Caco-2 (cell line): ENCODE measurements at regions not wholly inside any gene's neighbourhood (a gene's known extent, or its start where the extent isn't known, plus 50 kb on each side); places are given as distances from the start of the nearest gene placed in this dataset.

Experiments used
- BruUV-seq: library from RNA; stranded (reverse); fragments of 400-500 nt; replicated peaks from 2 replicates; lab custom pipeline; 2021; lab: Mats Ljungman, UMichigan
- CTCF ChIA-PET: fragments of 300-600 bp; sonication (Branson Sonifier 250); formaldehyde crosslinking; loops from one replicate; lab custom pipeline; 2022; ENCODE audit warnings: antibody characterized with exemption; lab: Charles Lee
- POLR2A ChIA-PET: fragments of 300-600 bp; sonication (Branson Sonifier 250); formaldehyde crosslinking; loops from one replicate; lab custom pipeline; 2022; ENCODE audit warnings: antibody characterized with exemption; lab: Charles Lee
- DNase-seq, 2 experiments: peaks; one replicate each; pipeline versions ENCODE4 v3.0.0 to v3.0.0-alpha.2; 2020 to 2022
- H3K27me3 ChIP-seq: replicated peaks from 2 replicates; pipeline ENCODE4 v1.6.0; 2011; ENCODE audit warnings: low read length; ENCODE audit not compliant: control insufficient read depth, insufficient read depth
- H3K36me3 ChIP-seq: 2 replicates; pipeline ENCODE4 v1.5.1; 2011; ENCODE audit warnings: low read length; ENCODE audit not compliant: control insufficient read depth, insufficient read depth
- H3K4me1 ChIP-seq: fragments of 250-450 bp; sonication (Bioruptor Pico); 2 replicates; pipeline ENCODE4 v1.5.1; 2020; ENCODE audit warnings: mild to moderate bottlenecking
- H3K4me3 ChIP-seq: 2 replicates; pipeline ENCODE4 v1.5.1; 2011; ENCODE audit warnings: low read depth, mild to moderate bottlenecking, control low read depth, low read length
- H3K9me3 ChIP-seq: fragments of 250-450 bp; sonication (Bioruptor Pico); 2 replicates; pipeline ENCODE4 v1.5.1; 2020; ENCODE audit warnings: mild to moderate bottlenecking, moderate library complexity
- H3K27ac Mint-ChIP-seq: one replicate; pipeline ENCODE4 v1.8.0; 2022; ENCODE audit warnings: mixed read lengths; ENCODE audit not compliant: unreplicated experiment
- H3K27me3 Mint-ChIP-seq: one replicate; pipeline ENCODE4 v1.8.0; 2022; ENCODE audit warnings: mixed read lengths; ENCODE audit not compliant: insufficient read depth, unreplicated experiment
- H3K36me3 Mint-ChIP-seq: one replicate; pipeline ENCODE4 v1.8.0; 2022; ENCODE audit warnings: mild to moderate bottlenecking, mixed read lengths; ENCODE audit not compliant: insufficient read depth, unreplicated experiment
- H3K4me1 Mint-ChIP-seq: one replicate; pipeline ENCODE4 v1.8.0; 2022; ENCODE audit warnings: low read depth, mixed read lengths; ENCODE audit not compliant: unreplicated experiment
- H3K4me3 Mint-ChIP-seq: one replicate; pipeline ENCODE4 v1.8.0; 2022; ENCODE audit warnings: mild to moderate bottlenecking, moderate library complexity, mixed read lengths; ENCODE audit not compliant: unreplicated experiment
- H3K9me3 Mint-ChIP-seq: one replicate; pipeline ENCODE4 v1.8.0; 2022; ENCODE audit warnings: mixed read lengths; ENCODE audit not compliant: unreplicated experiment
- intact Hi-C: fragments of 100-400 bp; cut with micrococcal nuclease; formaldehyde crosslinking; loops from one replicate; pipeline ENCODE4 v1.10.0; 2022; ENCODE audit not compliant: unreplicated experiment
- TF ChIP-seq, protein P1 (sequence below), 2 experiments: fragments of 200-600 bp in 1 of 2; IDR thresholded peaks; 1 replicate in 1 of 2; 2 replicates in 1 of 2; pipeline versions ENCODE4 v1.5.1 to v1.8.0; 2011 to 2022; ENCODE audit warnings: antibody characterized with exemption in 1 of 2, control low read depth in 1 of 2, inconsistent platforms in 1 of 2, low read depth in 1 of 2, low read length in 1 of 2, mild to moderate bottlenecking in 1 of 2, moderate library complexity in 1 of 2; ENCODE audit not compliant: insufficient read depth in 1 of 2, severe bottlenecking in 1 of 2, unreplicated experiment in 1 of 2

GRCh38 chr5:124036786-124037185, 524.8 kb downstream of the CSNK1G3 start:
- ChIA-PET POLR2A (no interaction called here), CTCF (no interaction called here)
- Mint-ChIP-seq H3K27me3 (no peaks in the 10 kb centered on the region), H3K4me1 (no peaks in the 10 kb centered on the region), H3K4me3 (no peak overlapping the region), H3K9me3 (no peaks in the 10 kb centered on the region), H3K27ac (no peak overlapping the region), H3K36me3 (no peaks in the 10 kb centered on the region)
- no peaks in the 10 kb centered on the region for H3K27me3 ChIP-seq
- H3K4me1 ChIP-seq = no peaks in the 10 kb centered on the region
- H3K36me3 ChIP-seq = no peaks in the 10 kb centered on the region
- no peaks in the 10 kb centered on the region for H3K9me3 ChIP-seq
- TF ChIP-seq, protein P1, sequence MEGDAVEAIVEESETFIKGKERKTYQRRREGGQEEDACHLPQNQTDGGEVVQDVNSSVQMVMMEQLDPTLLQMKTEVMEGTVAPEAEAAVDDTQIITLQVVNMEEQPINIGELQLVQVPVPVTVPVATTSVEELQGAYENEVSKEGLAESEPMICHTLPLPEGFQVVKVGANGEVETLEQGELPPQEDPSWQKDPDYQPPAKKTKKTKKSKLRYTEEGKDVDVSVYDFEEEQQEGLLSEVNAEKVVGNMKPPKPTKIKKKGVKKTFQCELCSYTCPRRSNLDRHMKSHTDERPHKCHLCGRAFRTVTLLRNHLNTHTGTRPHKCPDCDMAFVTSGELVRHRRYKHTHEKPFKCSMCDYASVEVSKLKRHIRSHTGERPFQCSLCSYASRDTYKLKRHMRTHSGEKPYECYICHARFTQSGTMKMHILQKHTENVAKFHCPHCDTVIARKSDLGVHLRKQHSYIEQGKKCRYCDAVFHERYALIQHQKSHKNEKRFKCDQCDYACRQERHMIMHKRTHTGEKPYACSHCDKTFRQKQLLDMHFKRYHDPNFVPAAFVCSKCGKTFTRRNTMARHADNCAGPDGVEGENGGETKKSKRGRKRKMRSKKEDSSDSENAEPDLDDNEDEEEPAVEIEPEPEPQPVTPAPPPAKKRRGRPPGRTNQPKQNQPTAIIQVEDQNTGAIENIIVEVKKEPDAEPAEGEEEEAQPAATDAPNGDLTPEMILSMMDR (IDR thresholded peaks at IDR 0.05; ENCODE audit: insufficient read depth in 1 of 2, low read depth in 1 of 2, low read length in 1 of 2, severe bottlenecking in 1 of 2, unreplicated experiment in 1 of 2) = no peak
- no peak overlapping the region for H3K4me3 ChIP-seq
- BruUV-seq = no TSS peak
- intact Hi-C loops = no loop called here
- DNase-seq = no peak

DNA sequence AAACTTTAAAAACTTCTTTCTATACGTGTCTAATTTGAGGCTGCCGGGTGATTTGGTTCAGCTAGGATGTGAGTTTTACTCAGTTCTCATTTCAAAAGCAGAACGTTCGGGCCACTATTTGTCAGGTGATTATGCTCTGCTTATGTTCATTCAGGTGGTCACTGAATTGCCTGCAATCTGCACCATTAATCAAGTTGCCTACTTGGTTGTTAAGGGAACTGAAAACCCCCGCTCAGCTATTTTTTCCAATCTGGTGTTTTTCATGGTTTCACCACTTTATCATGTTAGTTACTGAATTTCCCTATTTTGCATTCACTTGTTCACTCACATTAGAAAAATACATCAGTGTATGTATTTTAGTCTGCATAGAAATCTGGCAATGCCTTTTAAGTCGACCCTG, 523.0 kb downstream of the CSNK1G3 start:
- H3K27ac Mint-ChIP-seq = no peak overlapping the region
- H3K9me3 Mint-ChIP-seq = no peaks in the 10 kb centered on the region
- DNase-seq = no peak
- TF ChIP-seq, protein P1 (IDR thresholded peaks at IDR 0.05; ENCODE audit: insufficient read depth in 1 of 2, low read depth in 1 of 2, low read length in 1 of 2, severe bottlenecking in 1 of 2, unreplicated experiment in 1 of 2) = no peak
- Histone ChIP-seq H3K27me3 (no peaks in the 10 kb centered on the region), H3K4me1 (no peaks in the 10 kb centered on the region), H3K9me3 (no peaks in the 10 kb centered on the region), H3K36me3 (no peaks in the 10 kb centered on the region), H3K4me3 (no peak overlapping the region)
- CTCF ChIA-PET = no interaction called here
- BruUV-seq = no TSS peak
- no peak overlapping the region for H3K4me3 Mint-ChIP-seq
- no peaks in the 10 kb centered on the region for H3K36me3 Mint-ChIP-seq
- POLR2A ChIA-PET = no interaction called here
- H3K27me3 Mint-ChIP-seq = no peaks in the 10 kb centered on the region
- intact Hi-C loops = no loop called here
- H3K4me1 Mint-ChIP-seq = no peaks in the 10 kb centered on the region

DNA sequence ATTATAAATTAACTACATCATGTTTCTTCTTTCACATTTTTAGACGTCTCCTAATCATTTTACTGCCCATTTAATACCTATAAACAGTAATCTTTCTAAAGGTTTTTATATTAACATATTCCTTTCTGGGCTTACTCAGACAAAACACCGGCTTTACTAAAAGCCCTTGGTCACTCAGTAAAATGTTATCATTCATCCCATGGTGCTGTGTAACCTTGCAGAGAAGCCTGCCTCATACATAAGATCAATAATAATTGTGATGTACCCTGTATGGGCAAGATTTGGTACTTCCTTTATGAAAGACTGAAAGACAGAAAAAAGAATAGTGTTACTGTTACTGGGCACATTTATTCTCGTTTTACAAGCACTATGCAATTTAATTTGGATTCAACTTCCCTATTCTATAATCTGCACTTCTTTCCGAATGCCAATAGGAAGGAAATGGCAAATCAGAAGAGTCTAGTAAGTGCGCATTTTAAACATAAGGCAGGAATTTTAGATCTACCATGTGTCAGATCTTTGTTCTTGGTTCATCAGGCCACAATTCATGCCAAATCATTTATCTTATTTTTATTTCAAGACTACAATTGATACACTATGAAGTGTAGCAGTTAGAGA, 522.2 kb downstream of the CSNK1G3 start:
- ChIA-PET POLR2A (no interaction called here), CTCF (no interaction called here)
- H3K4me1 Mint-ChIP-seq = no peaks in the 10 kb centered on the region
- no peak overlapping the region for H3K27ac Mint-ChIP-seq
- no peak overlapping the region for H3K4me3 Mint-ChIP-seq
- Histone ChIP-seq H3K36me3 (no peaks in the 10 kb centered on the region), H3K27me3 (no peaks in the 10 kb centered on the region), H3K4me1 (no peaks in the 10 kb centered on the region), H3K4me3 (no peak overlapping the region), H3K9me3 (no peaks in the 10 kb centered on the region)
- H3K27me3 Mint-ChIP-seq = no peaks in the 10 kb centered on the region
- intact Hi-C loops = no loop called here
- H3K9me3 Mint-ChIP-seq = no peaks in the 10 kb centered on the region
- no peak for DNase-seq
- no TSS peak for BruUV-seq
- no peaks in the 10 kb centered on the region for H3K36me3 Mint-ChIP-seq
- TF ChIP-seq, protein P1 (IDR thresholded peaks at IDR 0.05; ENCODE audit: insufficient read depth in 1 of 2, low read depth in 1 of 2, low read length in 1 of 2, severe bottlenecking in 1 of 2, unreplicated experiment in 1 of 2) = no peak
